ENCODE measurements at regions not wholly inside any gene's neighbourhood (a gene's known extent, or its start where the extent isn't known, plus 50 kb on each side); places are given as distances from the start of the nearest gene placed in this dataset.

DNA sequence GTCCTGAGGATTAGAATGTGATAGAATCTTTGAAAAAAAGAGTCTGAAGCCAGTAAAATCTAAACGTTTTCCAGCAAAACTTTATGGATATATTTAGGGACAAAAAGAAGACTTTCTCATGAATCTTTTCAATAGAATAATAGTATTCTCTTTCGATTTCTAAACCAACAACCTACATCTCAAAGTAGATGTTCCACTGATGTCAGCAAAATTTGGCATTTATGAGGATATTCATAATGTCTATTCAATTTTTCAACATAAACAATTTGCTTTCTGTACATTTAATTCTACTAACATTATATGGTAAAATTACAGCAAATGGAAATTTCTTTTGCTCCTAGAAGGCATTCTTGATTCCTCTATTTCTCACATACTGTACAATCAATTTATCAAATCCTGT is 886.5 kb downstream of the CENPC start:
- DNase-seq = no peak

DNA sequence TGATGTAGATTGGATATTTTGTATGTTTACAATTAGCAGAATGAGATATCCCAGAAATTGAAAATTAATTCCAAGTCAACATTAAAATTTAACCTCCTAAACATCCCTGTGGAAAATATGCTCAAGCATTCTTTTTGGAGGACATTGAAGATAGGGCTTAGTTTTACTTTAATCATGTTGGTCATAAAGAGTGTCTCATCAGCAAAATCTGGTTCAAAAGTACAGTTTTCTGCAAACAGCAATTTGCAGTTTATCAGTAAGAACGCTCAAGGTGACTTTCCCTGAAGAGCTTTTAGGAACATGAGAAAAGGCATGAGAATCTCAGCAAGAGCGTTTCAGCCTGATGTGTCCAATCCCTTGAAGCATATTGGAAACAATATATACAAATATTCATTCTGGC is 889.8 kb downstream of the CENPC start:
- DNase-seq = no peak

DNA sequence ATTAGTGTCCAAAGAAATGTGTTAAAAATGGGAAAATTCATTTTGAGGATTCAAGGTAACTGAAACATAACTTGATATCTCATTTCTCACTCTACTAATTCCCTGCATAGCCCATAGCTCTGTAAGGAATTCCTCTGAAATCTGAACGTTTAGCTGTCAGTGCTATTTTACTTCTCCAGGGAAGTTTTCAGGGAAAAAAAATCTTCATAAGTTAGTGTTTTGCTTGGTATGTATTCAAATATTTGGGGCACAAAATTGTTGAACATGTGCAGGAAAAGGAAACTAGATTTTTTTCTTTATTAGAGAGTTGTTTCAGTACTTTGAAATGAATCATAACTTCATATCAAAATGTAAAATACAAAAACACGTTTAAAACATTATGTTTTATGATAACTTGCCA is 891.4 kb downstream of the CENPC start:
- no peak for DNase-seq

DNA sequence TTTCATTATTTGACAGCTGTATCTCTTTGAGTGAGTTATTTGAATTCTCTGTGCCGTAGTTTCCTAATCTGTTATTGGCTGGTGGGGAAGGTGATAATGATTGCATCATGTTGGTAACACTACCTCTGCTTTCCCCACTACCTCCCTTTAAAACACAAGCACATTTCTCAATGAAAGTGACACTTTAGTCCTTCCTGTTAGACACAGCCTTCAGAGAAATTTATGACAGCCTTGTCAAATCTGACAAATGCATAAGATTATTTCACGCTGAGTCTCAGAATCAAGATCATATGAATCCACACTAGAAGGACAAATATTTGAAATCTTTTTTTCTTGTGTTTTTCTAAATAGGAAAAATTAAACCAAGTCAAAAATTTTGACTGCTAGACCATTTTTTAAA is 896.1 kb downstream of the CENPC start:
- no peak for DNase-seq

DNA sequence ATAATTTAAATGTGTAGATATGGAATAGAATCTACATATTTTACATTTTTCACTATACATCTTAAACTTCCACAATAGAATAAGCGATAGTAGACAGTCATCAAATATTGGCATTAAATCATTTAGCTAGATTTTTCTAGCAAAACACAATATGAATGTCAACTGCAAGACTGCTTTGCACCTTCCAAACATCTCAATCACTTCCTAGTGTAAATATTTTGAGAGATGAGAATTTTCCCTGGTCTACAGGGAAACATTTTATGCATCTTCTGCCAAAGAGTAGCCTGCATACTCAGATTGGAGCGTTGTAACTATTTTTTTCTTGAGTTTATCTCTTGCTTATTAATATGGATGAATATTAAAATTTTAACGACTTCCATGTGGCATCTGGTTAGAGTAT is 897.4 kb downstream of the CENPC start:
- no peak for DNase-seq

DNA sequence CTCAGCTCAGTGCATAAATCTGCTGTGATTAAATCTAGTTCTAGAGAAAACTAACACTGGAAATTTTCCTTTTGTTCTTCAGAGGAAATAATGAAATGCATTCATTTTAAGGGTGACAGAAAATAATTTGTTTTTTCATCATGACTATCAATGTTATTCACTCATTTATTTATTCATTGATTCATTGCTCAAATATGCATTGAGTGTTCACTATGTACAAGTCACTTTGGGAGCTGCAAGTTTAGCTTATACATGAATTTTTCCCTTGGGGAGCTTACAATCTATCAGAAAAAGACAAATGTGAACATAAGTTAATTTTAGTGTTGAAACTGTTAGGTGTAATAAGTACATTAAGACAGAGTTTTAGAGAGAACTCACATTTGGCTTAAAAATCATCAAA is 897.8 kb downstream of the CENPC start:
- DNase-seq = no peak

DNA sequence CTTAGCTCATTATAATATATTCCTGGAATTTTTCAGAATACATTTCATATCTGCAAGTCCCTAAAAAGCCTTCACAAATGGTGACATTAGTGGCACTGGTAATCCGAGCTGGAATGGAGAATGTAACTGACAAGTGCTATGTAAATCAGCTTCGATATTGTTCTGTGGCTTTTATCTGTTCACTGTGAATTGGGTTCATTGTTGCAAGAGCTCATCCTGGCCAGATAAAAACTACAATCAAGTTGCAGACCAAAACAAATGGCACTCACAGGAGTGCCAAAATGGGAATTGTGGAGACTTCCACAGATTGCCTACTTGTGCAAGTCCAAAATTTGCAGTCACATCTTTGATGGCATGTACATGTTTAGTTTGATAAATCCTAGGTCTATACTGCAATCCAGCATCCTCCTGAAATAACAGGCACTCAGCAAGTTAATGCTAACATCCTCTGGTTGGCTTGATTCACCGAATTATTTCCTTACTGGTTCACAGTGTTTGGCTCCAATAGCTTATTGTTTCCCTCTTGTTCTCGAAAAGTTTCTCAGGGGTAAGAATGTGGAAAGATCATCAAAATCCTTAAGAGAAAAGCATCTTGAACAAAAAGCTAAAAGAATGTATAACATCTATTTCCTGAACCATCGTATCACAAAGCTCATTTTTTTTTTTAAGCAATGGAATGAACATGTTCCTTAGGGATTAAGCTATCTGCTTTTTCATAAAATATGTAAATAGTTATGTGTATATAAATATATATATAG is 904.9 kb downstream of the CENPC start:
- no peak for DNase-seq

DNA sequence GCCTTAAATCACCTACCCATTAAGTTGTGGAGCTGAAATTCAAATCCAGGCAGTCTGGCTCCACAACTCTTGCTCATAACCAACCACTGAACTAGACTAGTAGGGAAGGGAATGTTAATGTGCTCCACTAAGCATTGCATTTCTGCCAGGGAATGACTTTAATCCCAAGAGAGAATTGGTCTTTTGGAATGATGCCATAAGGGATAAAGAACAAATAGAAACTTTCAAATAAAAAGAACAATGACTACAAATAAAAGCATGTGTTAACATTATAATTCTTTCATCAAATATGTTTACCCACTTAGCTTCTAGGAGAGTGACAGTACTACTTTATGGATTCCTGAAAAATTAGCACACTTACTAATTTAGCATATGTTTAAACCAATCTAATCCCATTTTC is 905.9 kb downstream of the CENPC start:
- DNase-seq = no peak

DNA sequence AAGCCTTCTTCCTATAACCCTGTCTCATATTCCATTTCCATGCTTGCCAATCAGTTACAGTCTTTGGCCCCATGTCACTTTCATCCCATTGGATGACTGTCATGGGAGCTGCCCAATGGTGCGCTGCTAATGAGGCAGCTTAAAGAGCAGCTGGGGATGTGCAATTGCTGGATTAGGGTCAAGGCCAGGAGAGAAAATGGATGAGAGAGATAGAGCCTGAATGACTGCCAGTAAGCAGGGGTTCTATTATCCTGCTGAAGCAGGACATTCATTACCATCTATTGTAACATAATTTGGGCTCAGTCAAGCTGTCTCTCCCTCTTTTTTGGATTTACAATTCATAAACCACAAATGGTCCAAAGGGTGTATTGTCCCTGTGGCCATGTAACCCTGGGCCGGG is 909.0 kb downstream of the CENPC start:
- DNase-seq = no peak

DNA sequence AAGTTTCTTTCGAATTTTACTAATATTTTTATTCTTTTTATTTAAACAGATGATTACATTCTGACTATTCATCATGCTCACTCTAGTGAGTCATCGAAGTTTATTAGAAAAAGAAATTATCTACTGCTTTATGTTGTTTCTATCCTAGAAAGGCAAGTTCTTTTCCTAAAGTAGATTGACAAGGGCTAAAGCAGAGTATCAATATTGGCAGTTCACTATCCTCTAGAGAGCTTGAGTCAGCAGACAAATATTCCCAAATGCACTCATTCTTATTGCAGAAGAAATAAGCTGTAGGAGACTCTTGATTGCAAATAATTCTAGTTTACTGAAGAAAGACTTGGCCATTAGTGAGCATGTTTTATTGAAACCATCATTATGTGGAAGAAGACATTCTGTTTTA is 911.8 kb downstream of the CENPC start:
- no peak for DNase-seq

DNA sequence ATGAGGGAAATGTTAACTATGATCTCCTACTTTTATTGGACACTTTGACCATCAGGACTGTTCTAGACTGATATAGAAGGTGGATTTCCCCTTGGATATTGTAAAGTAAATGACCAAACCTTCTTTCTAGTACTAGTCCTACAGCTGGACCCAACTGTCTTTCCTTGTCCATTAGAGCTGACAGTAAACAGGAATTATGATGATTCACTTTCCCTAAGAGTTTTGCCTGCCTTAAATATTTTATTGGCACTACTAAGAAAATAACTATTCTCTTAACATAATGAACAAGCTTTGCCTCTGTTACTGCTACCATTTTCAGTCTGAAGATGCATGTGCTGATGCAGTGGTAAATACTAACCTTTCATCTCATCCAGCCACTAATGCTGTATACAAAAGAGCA is 915.4 kb downstream of the CENPC start:
- DNase-seq = no peak

DNA sequence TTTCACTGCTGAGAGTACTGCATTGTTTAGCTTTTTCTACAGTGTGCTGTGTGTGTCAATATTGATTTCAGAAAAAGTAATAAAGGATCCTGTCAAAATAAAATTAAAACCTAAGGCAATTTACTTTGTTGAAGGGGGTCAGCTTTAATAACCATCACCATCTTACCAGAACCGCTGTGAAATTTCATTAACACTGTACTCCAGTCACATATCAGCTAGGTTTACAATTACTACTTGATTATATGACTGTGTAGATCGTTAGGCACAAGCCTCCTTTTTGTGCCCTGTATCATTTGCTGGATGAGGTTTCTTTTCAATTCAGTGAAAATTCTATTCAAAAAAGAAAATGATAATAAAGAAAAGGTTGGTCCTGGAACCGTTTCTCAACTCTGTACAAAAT is 917.2 kb downstream of the CENPC start:
- DNase-seq = no peak

DNA sequence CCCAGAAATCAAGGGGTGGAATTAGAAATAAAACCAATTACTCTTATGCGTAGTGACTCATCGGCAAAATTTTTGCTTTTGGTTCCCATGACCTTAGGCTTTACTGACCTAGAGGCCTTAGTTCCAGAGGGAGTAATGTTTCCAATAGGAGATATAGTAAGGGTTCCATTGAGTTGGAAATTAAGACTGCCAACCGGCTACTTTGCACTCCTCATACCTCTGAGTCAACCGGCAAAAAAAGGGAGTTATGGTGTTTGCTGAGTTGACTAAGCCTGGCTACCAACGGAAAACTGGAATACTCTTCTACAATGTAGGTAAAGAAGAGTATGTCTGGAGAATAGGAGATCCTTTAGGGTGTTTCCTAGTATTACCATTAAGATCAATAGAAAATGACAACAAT is 919.8 kb downstream of the CENPC start:
- DNase-seq = no peak

DNA sequence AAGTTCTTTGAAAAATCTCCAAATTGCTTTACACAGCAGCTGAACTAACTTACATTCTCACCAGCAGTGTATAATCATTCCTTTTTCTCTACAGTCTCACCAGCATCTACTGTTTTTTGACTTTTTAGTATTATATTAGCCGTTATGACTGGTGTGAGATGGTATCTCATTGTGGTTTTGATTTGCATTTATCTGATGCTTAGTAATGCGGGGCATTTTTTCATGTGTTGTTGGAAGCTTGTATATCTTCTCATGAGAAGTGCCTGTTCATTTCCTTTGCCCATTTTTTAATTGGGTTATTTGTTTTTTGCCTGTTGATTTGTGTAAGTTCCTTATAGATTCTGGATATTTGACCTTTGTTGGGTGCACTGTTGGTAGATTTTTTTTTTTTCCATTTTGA is 931.7 kb downstream of the CENPC start:
- DNase-seq = no peak

DNA sequence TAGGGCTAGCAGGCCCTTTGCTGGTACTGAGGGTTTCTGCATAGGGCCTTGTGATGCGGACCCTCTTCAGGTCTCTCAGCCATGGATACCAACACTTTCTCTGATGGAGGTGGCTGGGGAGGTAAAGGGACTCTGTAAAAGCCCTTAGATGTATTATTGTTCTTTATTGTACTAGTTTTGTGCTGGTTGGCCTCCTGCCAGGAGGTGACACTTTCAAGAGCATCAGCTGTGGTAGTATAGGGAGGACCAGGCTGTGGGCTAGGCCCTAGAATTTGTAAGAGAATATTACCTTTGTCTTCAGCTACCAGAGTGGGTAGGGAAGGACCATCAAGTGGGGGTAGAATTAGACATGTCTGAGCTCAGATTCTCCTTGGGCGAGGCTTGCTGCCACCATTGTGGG is 936.3 kb downstream of the CENPC start:
- no peak for DNase-seq

DNA sequence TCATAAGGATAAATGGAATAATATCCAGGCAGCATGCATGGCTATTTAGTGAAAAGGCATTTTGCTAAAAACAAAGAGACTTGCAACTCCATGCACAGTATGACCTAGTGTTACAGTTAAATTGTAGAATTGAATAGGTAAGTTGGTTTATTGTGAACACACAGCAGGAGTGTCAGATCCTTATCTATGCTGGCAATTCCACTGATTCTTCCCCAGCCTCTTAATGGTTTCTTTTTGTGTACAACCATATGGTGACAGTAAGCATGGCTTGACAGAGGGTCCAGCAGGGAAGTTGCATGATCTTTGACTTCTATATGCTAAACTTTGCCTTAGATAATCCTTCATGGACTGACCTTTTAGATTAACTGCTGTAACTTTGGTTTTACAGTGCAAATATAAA is 936.6 kb upstream of the EPHA5 start:
- DNase-seq = no peak

DNA sequence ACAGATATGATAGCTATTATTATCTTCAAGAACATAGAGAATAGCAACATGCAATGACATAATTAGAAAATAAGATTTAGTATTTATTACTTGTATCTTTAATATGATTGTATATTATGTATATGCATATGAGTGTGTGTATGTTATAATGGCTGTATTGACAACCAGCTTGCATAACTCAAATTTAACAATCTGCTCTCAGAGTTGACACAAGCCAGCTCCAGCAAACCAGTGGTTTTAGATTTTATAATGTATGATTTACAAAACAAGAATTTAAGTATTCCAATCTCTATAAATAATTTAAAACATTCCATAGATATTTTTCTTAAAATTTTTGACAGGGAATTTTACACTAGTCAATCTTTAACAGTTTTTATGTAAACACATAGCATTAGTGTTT is 935.9 kb upstream of the EPHA5 start:
- no peak for DNase-seq

DNA sequence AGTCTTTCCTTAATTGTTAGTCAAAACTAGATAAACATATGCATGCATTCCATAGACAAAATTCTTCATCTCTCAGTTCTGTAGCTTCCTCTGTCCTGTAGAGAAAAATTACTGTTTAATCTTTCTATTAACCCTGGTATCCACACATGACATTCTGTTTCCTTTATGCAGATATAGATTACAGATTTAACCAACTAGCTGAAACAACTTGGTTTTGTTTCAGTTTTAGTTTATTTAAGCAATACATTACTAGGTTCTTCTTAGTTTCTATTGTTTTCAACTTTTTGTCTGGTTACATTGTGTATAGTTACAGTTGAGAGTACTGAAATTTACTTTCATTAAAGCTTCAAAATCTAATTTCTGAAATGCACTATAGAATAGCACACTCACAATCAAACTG is 933.9 kb upstream of the EPHA5 start:
- DNase-seq = no peak

DNA sequence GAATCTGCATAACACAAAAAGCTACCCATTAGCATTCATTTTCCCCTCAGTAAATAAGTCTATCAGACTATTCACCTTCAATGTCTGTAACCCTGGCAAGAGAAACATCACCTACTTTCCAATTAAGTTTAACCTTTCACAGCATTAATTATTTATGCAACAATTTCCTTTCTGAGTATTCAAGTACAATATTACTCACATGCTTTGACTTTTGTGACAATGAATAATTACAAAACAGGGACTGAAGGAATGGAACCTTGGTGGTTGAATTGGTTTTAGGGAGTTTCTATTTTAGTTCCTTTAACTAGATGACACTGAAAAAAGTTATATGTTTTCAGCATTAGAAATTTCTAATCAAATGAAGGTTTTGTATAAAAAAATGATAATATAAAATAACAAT is 932.3 kb upstream of the EPHA5 start:
- no peak for DNase-seq

DNA sequence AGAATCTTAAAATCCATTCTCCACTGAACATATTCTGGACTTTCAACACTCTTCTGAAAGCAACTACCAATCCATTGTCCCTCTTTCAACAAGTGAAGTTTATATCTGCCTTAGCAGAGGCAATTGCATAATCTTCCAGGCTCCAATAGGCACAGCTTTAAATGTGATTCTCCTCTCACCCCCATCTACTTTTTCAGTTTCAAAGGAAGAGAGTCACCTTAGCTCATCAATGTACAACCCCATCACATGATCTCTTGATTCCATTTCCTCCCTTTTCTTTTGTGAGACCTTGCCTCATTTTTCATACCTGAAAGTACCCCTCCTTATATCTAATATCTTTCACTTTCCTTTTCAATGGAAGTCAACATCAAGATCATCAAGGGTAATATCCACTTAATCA is 921.7 kb upstream of the EPHA5 start:
- DNase-seq = no peak

DNA sequence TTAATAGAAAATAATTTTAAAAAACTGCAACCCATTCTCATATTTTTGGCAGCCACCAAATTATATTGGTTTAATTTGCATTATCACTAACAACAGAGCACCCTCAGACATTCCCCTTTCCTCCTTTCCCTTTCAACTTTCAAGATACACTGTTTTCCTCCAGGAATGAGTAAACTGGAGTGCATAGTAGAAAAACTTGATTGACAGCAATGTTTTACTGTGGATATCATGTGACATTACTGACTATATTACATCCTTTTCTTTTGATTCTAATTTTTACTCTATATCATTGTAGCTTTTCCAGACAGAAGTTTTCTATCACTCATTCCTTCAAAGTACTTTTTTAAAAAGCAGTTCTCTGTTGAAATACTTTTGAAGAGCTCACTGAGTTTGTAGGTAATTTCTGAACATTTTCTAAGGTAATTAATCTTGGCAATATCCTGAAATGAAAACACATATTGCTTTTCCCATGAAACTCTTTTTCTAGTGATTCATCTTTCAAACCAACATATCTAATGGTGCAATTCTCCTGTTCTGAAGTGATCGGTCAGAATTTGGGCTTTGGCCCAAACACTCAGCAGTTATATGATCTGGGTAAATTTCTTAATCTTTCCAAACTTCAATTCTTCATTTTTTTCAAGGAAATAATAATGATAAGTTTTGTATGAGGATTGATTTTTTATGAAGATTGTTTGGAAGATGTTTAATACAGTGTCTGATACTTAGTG is 920.4 kb upstream of the EPHA5 start:
- no peak for DNase-seq

DNA sequence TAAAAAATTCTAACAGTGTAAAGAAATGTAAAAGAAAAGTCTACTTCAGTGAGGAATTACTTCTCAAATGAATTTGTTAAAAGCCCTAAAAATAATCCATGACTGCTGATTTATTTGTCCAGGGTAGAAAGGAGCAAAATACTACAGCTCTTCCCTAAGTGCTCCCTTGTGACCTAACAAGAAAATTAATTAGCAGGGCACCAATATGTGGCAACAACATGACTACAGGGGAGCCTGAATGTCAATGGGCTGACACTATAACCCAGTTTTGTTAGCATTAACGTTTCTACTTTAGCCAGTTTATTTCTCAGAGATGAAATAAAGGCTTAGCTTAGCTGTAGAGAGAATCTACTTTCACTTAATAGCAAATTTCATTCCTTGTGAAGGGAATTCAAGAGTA is 918.9 kb upstream of the EPHA5 start:
- no peak for DNase-seq

DNA sequence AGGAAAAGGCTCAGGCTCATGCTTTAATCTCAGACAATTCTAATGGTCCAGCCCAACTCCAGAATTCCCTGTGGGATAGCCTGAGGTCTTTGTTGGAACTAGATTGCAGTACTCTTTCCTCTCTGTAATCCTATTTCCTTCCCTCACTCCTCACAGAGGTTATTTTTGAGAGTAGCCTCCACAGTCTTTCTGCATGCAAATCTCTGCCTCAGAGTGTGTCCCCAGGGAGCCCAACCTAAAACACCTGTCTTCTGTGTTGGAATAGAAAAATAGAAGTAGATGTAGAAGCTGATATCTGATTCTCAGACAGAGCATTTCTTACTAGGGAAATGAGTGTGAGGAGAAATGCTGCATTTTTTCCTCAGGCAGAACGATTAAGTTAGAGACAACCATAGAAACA is 915.5 kb upstream of the EPHA5 start:
- no peak for DNase-seq

DNA sequence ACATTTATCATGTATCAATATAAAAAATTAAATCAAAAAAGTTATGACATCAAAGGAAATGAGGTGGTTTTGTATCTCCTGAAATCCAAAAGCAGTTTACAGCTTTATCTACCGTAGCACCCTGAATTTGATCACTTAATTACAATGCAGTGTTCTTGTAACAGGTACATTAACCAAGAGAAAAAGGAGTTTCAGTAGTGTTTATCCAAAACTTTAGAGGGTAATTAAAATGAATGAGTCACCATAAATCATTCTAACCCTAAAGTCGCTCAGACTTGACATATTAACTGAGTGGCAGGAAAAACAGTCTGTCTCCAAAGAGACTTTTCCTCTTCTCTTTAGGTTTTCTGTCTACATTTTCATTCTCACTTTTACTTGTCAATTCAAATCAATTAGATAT is 907.6 kb upstream of the EPHA5 start:
- no peak for DNase-seq
